ENCODE measurements at regions not wholly inside any gene's neighbourhood (a gene's known extent, or its start where the extent isn't known, plus 50 kb on each side); places are given as distances from the start of the nearest gene placed in this dataset.
"Not testable (repeated sequence)": the region's sequence is repeated elsewhere in the genome, so short reads cannot be mapped to it uniquely, and the experiment has no call there.

- Histone ChIP-seq H3K79me2 (ENCODE audit: insufficient read depth, low read depth, low read length) (no peaks in the 10 kb centered on the region), H3K4me2 (ENCODE audit: low read length) (no peak overlapping the region), H4K20me1 (ENCODE audit: insufficient read depth, low read length) (no peaks in the 10 kb centered on the region), H3K27ac (ENCODE audit: low read depth, low read length, poor library complexity, severe bottlenecking) (no peak overlapping the region), H3K9me2 (ENCODE audit: insufficient read depth, low read length) (no peaks in the 10 kb centered on the region), H3K4me3 (ENCODE audit: low read depth, low read length, poor library complexity, severe bottlenecking) (no peak overlapping the region), H3K36me3 (ENCODE audit: insufficient read depth, low read length) (no peaks in the 10 kb centered on the region), H3K4me1 (ENCODE audit: insufficient read depth, low read length, poor library complexity, severe bottlenecking) (no peaks in the 10 kb centered on the region), H2AFZ (ENCODE audit: low read length) (no peak overlapping the region), H3K9me3 (ENCODE audit: low read length) (no peaks in the 10 kb centered on the region)
- no peak for DNase-seq (ENCODE audit: low spot score)
- CTCF ChIA-PET (ENCODE audit: unreplicated experiment): no interaction called here
- intact Hi-C loops (cut with micrococcal nuclease; ENCODE audit: unreplicated experiment): no loop called here
- POLR2A ChIA-PET: interaction anchor here (0.7 kb wide), 1 partner anchor 368 kb away, joined by 3 read pairs; no protein-coding TSS in a partner anchor
- no peak for TF ChIP-seq EZH2phosphoT487 (IDR thresholded peaks at IDR 0.05; ENCODE audit: borderline replicate concordance, low read depth, low read length)
- TF ChIP-seq, protein P1, sequence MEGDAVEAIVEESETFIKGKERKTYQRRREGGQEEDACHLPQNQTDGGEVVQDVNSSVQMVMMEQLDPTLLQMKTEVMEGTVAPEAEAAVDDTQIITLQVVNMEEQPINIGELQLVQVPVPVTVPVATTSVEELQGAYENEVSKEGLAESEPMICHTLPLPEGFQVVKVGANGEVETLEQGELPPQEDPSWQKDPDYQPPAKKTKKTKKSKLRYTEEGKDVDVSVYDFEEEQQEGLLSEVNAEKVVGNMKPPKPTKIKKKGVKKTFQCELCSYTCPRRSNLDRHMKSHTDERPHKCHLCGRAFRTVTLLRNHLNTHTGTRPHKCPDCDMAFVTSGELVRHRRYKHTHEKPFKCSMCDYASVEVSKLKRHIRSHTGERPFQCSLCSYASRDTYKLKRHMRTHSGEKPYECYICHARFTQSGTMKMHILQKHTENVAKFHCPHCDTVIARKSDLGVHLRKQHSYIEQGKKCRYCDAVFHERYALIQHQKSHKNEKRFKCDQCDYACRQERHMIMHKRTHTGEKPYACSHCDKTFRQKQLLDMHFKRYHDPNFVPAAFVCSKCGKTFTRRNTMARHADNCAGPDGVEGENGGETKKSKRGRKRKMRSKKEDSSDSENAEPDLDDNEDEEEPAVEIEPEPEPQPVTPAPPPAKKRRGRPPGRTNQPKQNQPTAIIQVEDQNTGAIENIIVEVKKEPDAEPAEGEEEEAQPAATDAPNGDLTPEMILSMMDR (conservative IDR thresholded peaks at IDR 0.05; ENCODE audit: low read length): no peak
- no TSS peak for BruUV-seq (replicated peaks)
These were observed 62.4 kb upstream of the TNIK start for GRCh38 chr3:171522651-171523050.

GRCh38 chr3:171519423-171519822 is 59.2 kb upstream of the TNIK start:
- H3K4me3 ChIP-seq (ENCODE audit: low read depth, low read length, poor library complexity, severe bottlenecking); H2AFZ ChIP-seq (ENCODE audit: low read length); BruUV-seq (replicated peaks); H3K9me3 ChIP-seq (ENCODE audit: low read length); H4K20me1 ChIP-seq (ENCODE audit: insufficient read depth, low read length); H3K9me2 ChIP-seq (ENCODE audit: insufficient read depth, low read length); H3K36me3 ChIP-seq (ENCODE audit: insufficient read depth, low read length); H3K4me1 ChIP-seq (ENCODE audit: insufficient read depth, low read length, poor library complexity, severe bottlenecking); H3K79me2 ChIP-seq (ENCODE audit: insufficient read depth, low read depth, low read length); DNase-seq (ENCODE audit: low spot score); intact Hi-C loops (cut with micrococcal nuclease; ENCODE audit: unreplicated experiment); H3K27ac ChIP-seq (ENCODE audit: low read depth, low read length, poor library complexity, severe bottlenecking); H3K4me2 ChIP-seq (ENCODE audit: low read length); CTCF ChIA-PET (ENCODE audit: unreplicated experiment): not testable (repeated sequence)
- POLR2A ChIA-PET: interaction anchor here (1.0 kb wide), 1 partner anchor 9 kb away, joined by 3 read pairs; no protein-coding TSS in a partner anchor

GRCh38 chr3:171516765-171517164 is 56.6 kb upstream of the TNIK start:
- H3K79me2 ChIP-seq (ENCODE audit: insufficient read depth, low read depth, low read length): no peaks in the 10 kb centered on the region
- no peaks in the 10 kb centered on the region for H3K36me3 ChIP-seq (ENCODE audit: insufficient read depth, low read length)
- H3K9me2 ChIP-seq (ENCODE audit: insufficient read depth, low read length): no peaks in the 10 kb centered on the region
- no peaks in the 10 kb centered on the region for H4K20me1 ChIP-seq (ENCODE audit: insufficient read depth, low read length)
- H3K4me1 ChIP-seq (ENCODE audit: insufficient read depth, low read length, poor library complexity, severe bottlenecking): no peaks in the 10 kb centered on the region
- no peak overlapping the region for H3K4me2 ChIP-seq (ENCODE audit: low read length)
- no peak overlapping the region for H3K27ac ChIP-seq (ENCODE audit: low read depth, low read length, poor library complexity, severe bottlenecking)
- ChIA-PET POLR2A (interaction anchor here (0.7 to 0.9 kb wide), 2 partner anchors 10 to 615 kb away, joined by 3 to 4 read pairs; no protein-coding TSS in a partner anchor), CTCF (ENCODE audit: unreplicated experiment) (no interaction called here)
- H2AFZ ChIP-seq (ENCODE audit: low read length): no peak overlapping the region
- no peak for DNase-seq (ENCODE audit: low spot score)
- no peaks in the 10 kb centered on the region for H3K9me3 ChIP-seq (ENCODE audit: low read length)
- no peak overlapping the region for H3K4me3 ChIP-seq (ENCODE audit: low read depth, low read length, poor library complexity, severe bottlenecking)
- intact Hi-C loops (cut with micrococcal nuclease; ENCODE audit: unreplicated experiment): no loop called here
- TF ChIP-seq, protein P1 (conservative IDR thresholded peaks at IDR 0.05; ENCODE audit: low read length): no peak
- TF ChIP-seq EZH2phosphoT487 (IDR thresholded peaks at IDR 0.05; ENCODE audit: borderline replicate concordance, low read depth, low read length): no peak
- BruUV-seq (replicated peaks): no TSS peak

All from OCI-LY7 (cell line).